ENCODE measurements at regions not wholly inside any gene's neighbourhood (a gene's known extent, or its start where the extent isn't known, plus 50 kb on each side); places are given as distances from the start of the nearest gene placed in this dataset.
"Not testable (repeated sequence)": the region's sequence is repeated elsewhere in the genome, so short reads cannot be mapped to it uniquely, and the experiment has no call there.

DNA sequence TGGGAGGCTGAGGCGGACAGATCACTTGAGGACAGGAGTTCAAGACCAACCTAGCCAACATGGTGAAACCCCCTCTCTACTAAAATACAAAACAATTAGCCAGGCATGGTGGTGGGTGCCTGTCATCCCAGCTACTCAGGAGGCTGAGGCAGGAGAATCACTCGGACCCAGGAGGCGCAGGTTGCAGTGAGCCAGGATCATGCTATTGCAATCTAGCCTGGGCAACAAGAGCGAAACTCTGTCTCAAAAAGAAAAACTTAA, 310.3 kb upstream of the GADL1 start:
- TF ChIP-seq EZH2 (IDR thresholded peaks at IDR 0.05; ENCODE audit: insufficient read depth, poor library complexity, severe bottlenecking); EZH2phosphoT487 (IDR thresholded peaks at IDR 0.05; ENCODE audit: insufficient read depth, low read depth): not testable (repeated sequence)

Data from GM23248 (cell line).